GM12878 (cell line): ENCODE measurements at regions not wholly inside any gene's neighbourhood (a gene's known extent, or its start where the extent isn't known, plus 50 kb on each side); places are given as distances from the start of the nearest gene placed in this dataset.
A peak's percentile ranks its signal among the peaks of the same experiment; 100 is the strongest.

Source experiments
- ATAC-seq: fragments of 200-7000 bp; cut with Tn5 transposase; 3 replicates; pipeline ENCODE4 v1.9.1; 2020; ENCODE audit warnings: mild to moderate bottlenecking, moderate library complexity
- BruUV-seq: library from RNA; stranded (reverse); fragments of 400-500 nt; replicated peaks from 2 replicates; lab custom pipeline; 2021; lab: Mats Ljungman, UMichigan
- CTCF ChIA-PET: fragments of 300-600 bp; sonication (Branson Sonifier 250); formaldehyde crosslinking; extraction: SDS; loops from one replicate; lab custom pipeline; 2021; ENCODE audit warnings: inconsistent platforms; lab: Yijun Ruan, JAX
- POLR2A ChIA-PET: fragments of 350-600 bp; formaldehyde crosslinking; extraction: SDS; loops from one replicate; lab custom pipeline; 2021; ENCODE audit warnings: inconsistent platforms; lab: Charles Lee
- RAD21 ChIA-PET: fragments of 300-600 bp; sonication (Branson Sonifier 250); formaldehyde crosslinking; loops from one replicate; lab custom pipeline; 2023; ENCODE audit warnings: antibody characterized with exemption; ENCODE audit not compliant: unreplicated experiment; lab: Charles Lee
- SMC1A ChIA-PET: fragments of 300-600 bp; sonication (Branson Sonifier 250); formaldehyde crosslinking; loops from one replicate; lab custom pipeline; 2023; ENCODE audit not compliant: unreplicated experiment, uncharacterized antibody; lab: Charles Lee
- DNase-seq: peaks from one replicate; pipeline ENCODE4 v3.0.0-alpha.2; 2011; ENCODE audit warnings: low read depth, low spot score
- FAIRE-seq: peaks from 3 replicates; lab custom pipeline; 2011; peaks lifted over from hg19 to GRCh38; lab: Jason Lieb, UNC
- H2AFZ ChIP-seq: 2 replicates; pipeline ENCODE4 v1.6.0; 2011; ENCODE audit warnings: low read depth, low read length, control low read depth; ENCODE audit not compliant: control insufficient read depth
- H3K27ac ChIP-seq: 2 replicates; pipeline ENCODE4 v1.5.1; 2011; ENCODE audit warnings: control low read depth; ENCODE audit not compliant: control insufficient read depth, insufficient read depth
- H3K27me3 ChIP-seq, 2 experiments: replicated peaks in 1 of 2; 2 replicates each; pipeline versions ENCODE4 v1.6.0 to v1.6.1; 2011; ENCODE audit warnings: low read length in 1 of 2; ENCODE audit not compliant: control insufficient read depth in 2 of 2, insufficient read depth in 2 of 2
- H3K36me3 ChIP-seq, 2 experiments: 2 replicates each; pipeline ENCODE4 v1.5.1; 2011; ENCODE audit warnings: low read length in 1 of 2; ENCODE audit not compliant: control insufficient read depth in 2 of 2, insufficient read depth in 2 of 2
- H3K4me1 ChIP-seq: 2 replicates; pipeline ENCODE4 v1.6.1; 2011; ENCODE audit warnings: mild to moderate bottlenecking, low read length, moderate library complexity, mixed read lengths; ENCODE audit not compliant: control insufficient read depth, insufficient read depth
- H3K4me2 ChIP-seq: 2 replicates; pipeline ENCODE4 v1.6.0; 2011; ENCODE audit warnings: control low read depth; ENCODE audit not compliant: control insufficient read depth, insufficient read depth
- H3K4me3 ChIP-seq: fragments of 200-600 bp; sonication (generic); 2 replicates; pipeline ENCODE4 v1.5.1; 2016
- H3K79me2 ChIP-seq: 2 replicates; pipeline ENCODE4 v1.6.0; 2011; ENCODE audit warnings: low read length; ENCODE audit not compliant: control insufficient read depth, insufficient read depth
- H3K9ac ChIP-seq: 2 replicates; pipeline ENCODE4 v1.8.0; 2011; ENCODE audit warnings: low read length, control low read depth, mixed read lengths; ENCODE audit not compliant: control insufficient read depth, insufficient read depth
- H3K9me3 ChIP-seq: replicated peaks from 3 replicates; pipeline ENCODE4 v1.5.1; 2011; ENCODE audit warnings: mild to moderate bottlenecking, low read length; ENCODE audit not compliant: control insufficient read depth, insufficient read depth
- H4K20me1 ChIP-seq: 2 replicates; pipeline ENCODE4 v1.6.0; 2011; ENCODE audit not compliant: control insufficient read depth, insufficient read depth
- CTCF ChIP-seq, 3 experiments: IDR thresholded peaks in 2 of 3; conservative IDR thresholded peaks in 1 of 3; 2 replicates each; pipeline ENCODE4 v1.5.1; 2011; ENCODE audit warnings: low read depth in 3 of 3, low read length in 3 of 3, mild to moderate bottlenecking in 3 of 3, control low read depth in 2 of 3, moderate library complexity in 2 of 3, inconsistent platforms in 1 of 3, mixed read lengths in 1 of 3; ENCODE audit not compliant: control insufficient read depth in 2 of 3, insufficient read depth in 1 of 3; ENCODE audit errors: extremely low read depth in 1 of 3
- FOS ChIP-seq: IDR thresholded peaks from 3 replicates; pipeline ENCODE4 v1.6.1; 2011; ENCODE audit warnings: borderline replicate concordance; ENCODE audit not compliant: insufficient read length; ENCODE audit errors: extremely low read depth
- KLF5 ChIP-seq: fragments of 450-650 bp; IDR thresholded peaks from 2 replicates; pipeline ENCODE4 v1.6.1; 2014; ENCODE audit warnings: mild to moderate bottlenecking; ENCODE audit not compliant: partially characterized antibody
- NBN ChIP-seq: fragments of 450-650 bp; IDR thresholded peaks from 2 replicates; pipeline ENCODE4 v1.6.1; 2016
- POLR2AphosphoS2 ChIP-seq: IDR thresholded peaks from 2 replicates; pipeline ENCODE4 v1.6.1; 2011; ENCODE audit warnings: low read depth, mild to moderate bottlenecking, low read length, improper control_type of control experiment, moderate library complexity
- RAD21 ChIP-seq: IDR thresholded peaks from 2 replicates; pipeline ENCODE4 v1.6.1; 2011; ENCODE audit warnings: mild to moderate bottlenecking, low read depth, low read length, moderate library complexity; ENCODE audit not compliant: insufficient read depth
- SIX5 ChIP-seq: IDR thresholded peaks from 2 replicates; pipeline ENCODE4 v1.6.1; 2011; ENCODE audit warnings: mild to moderate bottlenecking, low read depth, low read length, moderate library complexity; ENCODE audit not compliant: severe bottlenecking
- SMC3 ChIP-seq: IDR thresholded peaks from 2 replicates; pipeline ENCODE4 v1.6.1; 2011; ENCODE audit warnings: low read length, improper control_type of control experiment, borderline replicate concordance
- ZBTB11 ChIP-seq: fragments of 450-650 bp; formaldehyde crosslinking; IDR thresholded peaks from 2 replicates; pipeline ENCODE4 v1.5.0; 2022; ENCODE audit warnings: mild to moderate bottlenecking, missing genetic modification characterization
- WGBS: methylation state at CpG from one replicate; pipeline ENCODE4 v1.1.6; 2016; ENCODE audit warnings: low lambda C conversion rate; ENCODE audit not compliant: insufficient replicate concordance, insufficient coverage; ENCODE audit errors: missing lambda C conversion rate; 5-methylcytosine and 5-hydroxymethylcytosine counted together
- in situ Hi-C: fragments of 300-500 bp; cut with MboI; formaldehyde crosslinking; loops from 9 replicates; pipeline ENCODE4 v1.14.3; 2018; ENCODE audit warnings: mixed read lengths
- intact Hi-C: fragments of 100-400 bp; cut with micrococcal nuclease; formaldehyde crosslinking; loops from one replicate; pipeline ENCODE4 v1.14.2; 2022; ENCODE audit not compliant: unreplicated experiment

- CTCF ChIA-PET = interaction anchor here (0.7 to 2.4 kb wide), 11 partner anchors 9 to 1485 kb away, joined by 3 to 14 read pairs (median 4); no protein-coding TSS in a partner anchor
- POLR2A ChIA-PET = interaction anchor here (0.5 kb wide), 1 partner anchor 9 kb away, joined by 3 read pairs; no protein-coding TSS in a partner anchor
- Histone ChIP-seq H3K9me3 (no peaks in the 10 kb centered on the region), H3K27me3 (no peaks in the 10 kb centered on the region), H2AFZ (no peak overlapping the region), H3K27ac (no peak overlapping the region), H3K4me1 (no peaks in the 10 kb centered on the region), H4K20me1 (no peaks in the 10 kb centered on the region), H3K79me2 (no peaks in the 10 kb centered on the region), H3K9ac (no peak overlapping the region), H3K4me3 (no peak overlapping the region), H3K36me3 (no peaks in the 10 kb centered on the region), H3K4me2 (no peak overlapping the region)
- RAD21 ChIA-PET = interaction anchor here (1.0 to 1.5 kb wide), 2 partner anchors 16 to 222 kb away, joined by 4 read pairs; no protein-coding TSS in a partner anchor
- TF ChIP-seq KLF5 (no peak), NBN (no peak), SMC3 (peak; percentile 43; the same call in 1 of the 2 replicates), SIX5 (no peak), FOS (no peak), ZBTB11 (CRISPR knock-in tag) (no peak), POLR2AphosphoS2 (no peak), RAD21 (peak; percentile 35), CTCF (IDR thresholded peaks at IDR 0.05 in 2 of 3, conservative IDR thresholded peaks at IDR 0.05 in 1 of 3; ENCODE audit: control insufficient read depth in 2 of 3, extremely low read depth in 1 of 3, insufficient read depth in 1 of 3, low read depth in 3 of 3, low read length in 3 of 3) (peak; percentile 46 to 57 (median 47))
- BruUV-seq = no TSS peak
- ATAC-seq (peak; percentile 77), FAIRE-seq (no peak), DNase-seq (no peak)
- in situ Hi-C loops = no loop called here
- SMC1A ChIA-PET = interaction anchor here (0.9 to 2.3 kb wide), 9 partner anchors 9 to 429 kb away, joined by 3 to 6 read pairs (median 4); no protein-coding TSS in a partner anchor
- WGBS = 26% methylated on average over 9 of the region's 9 CpGs
- intact Hi-C loops = loop anchor here (2.0 kb wide), 1 partner anchor 224 kb away; no protein-coding TSS in a partner anchor
These were observed 104.4 kb downstream of the IRX5 start for GRCh38 chr16:55035029-55035428.
